GM12878 (cell line): ENCODE measurements at regions not wholly inside any gene's neighbourhood (a gene's known extent, or its start where the extent isn't known, plus 50 kb on each side); places are given as distances from the start of the nearest gene placed in this dataset.

ENCODE experiments used
- CTCF ChIP-seq, 3 experiments: IDR thresholded peaks in 2 of 3; conservative IDR thresholded peaks in 1 of 3; 2 replicates each; pipeline ENCODE4 v1.5.1; 2011; ENCODE audit warnings: low read depth in 3 of 3, low read length in 3 of 3, mild to moderate bottlenecking in 3 of 3, control low read depth in 2 of 3, moderate library complexity in 2 of 3, inconsistent platforms in 1 of 3, mixed read lengths in 1 of 3; ENCODE audit not compliant: control insufficient read depth in 2 of 3, insufficient read depth in 1 of 3; ENCODE audit errors: extremely low read depth in 1 of 3
- JUND ChIP-seq: IDR thresholded peaks from 2 replicates; pipeline ENCODE4 v1.6.1; 2012; ENCODE audit warnings: low read depth, mild to moderate bottlenecking, low read length, improper control_type of control experiment, moderate library complexity
- POLR2A ChIP-seq: IDR thresholded peaks from 2 replicates; pipeline ENCODE4 v1.6.1; 2011; ENCODE audit warnings: low read depth, mild to moderate bottlenecking, low read length
- POLR2AphosphoS5 ChIP-seq: IDR thresholded peaks from 2 replicates; pipeline ENCODE4 v1.6.1; 2011; ENCODE audit warnings: mild to moderate bottlenecking, low read length, inconsistent platforms

GRCh38 chr12:58347188-58347587, 405.8 kb downstream of the ATP23 start:
- no peak for TF ChIP-seq CTCF (IDR thresholded peaks at IDR 0.05 in 2 of 3, conservative IDR thresholded peaks at IDR 0.05 in 1 of 3; ENCODE audit: control insufficient read depth in 2 of 3, extremely low read depth in 1 of 3, insufficient read depth in 1 of 3, low read depth in 3 of 3, low read length in 3 of 3)
- TF ChIP-seq POLR2A, result no peak
- TF ChIP-seq POLR2AphosphoS5, result no peak
- TF ChIP-seq JUND, result no peak
